ENCODE measurements at regions not wholly inside any gene's neighbourhood (a gene's known extent, or its start where the extent isn't known, plus 50 kb on each side); places are given as distances from the start of the nearest gene placed in this dataset.

DNA sequence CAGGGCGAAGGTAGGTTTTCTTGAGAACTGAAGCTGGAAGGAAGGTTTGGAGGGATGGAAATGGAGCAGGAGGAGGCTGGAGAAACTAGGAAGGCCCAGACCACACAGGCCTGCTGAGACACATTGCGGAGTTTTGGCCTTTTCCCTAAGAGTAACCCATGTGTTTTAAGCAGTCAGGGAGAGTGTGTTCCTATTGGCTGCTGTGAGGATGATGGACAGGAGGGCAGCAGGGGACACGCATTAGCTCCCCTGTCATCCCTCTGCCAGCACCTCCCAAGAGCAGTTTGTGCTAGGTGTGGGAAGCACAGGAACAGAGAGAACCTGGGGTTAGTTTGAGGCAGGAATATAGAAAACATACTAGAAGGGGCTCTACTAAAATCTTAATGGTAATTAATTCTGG lies 842.1 kb downstream of the TBC1D22A start:
- DNase-seq, result no peak

DNA sequence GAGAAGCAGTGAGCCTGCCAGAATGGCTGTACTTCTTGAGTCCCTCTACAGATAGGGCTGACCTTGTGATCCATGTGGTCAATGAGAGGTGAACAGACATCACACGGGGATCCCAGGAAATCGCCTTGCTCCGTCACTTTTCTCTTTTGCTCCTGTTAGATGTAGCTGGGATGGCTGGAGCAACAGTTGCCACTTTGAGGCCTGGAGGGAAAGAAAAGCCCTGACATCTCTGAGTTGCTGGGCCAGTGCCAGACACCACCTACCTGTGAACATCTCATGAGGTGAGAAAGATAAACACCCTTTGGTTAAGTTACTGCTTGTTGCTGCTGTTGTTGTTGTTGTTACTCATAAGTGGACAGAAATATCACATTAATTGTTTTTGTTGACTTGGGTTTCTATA lies 840.3 kb downstream of the TBC1D22A start:
- DNase-seq, result no peak

DNA sequence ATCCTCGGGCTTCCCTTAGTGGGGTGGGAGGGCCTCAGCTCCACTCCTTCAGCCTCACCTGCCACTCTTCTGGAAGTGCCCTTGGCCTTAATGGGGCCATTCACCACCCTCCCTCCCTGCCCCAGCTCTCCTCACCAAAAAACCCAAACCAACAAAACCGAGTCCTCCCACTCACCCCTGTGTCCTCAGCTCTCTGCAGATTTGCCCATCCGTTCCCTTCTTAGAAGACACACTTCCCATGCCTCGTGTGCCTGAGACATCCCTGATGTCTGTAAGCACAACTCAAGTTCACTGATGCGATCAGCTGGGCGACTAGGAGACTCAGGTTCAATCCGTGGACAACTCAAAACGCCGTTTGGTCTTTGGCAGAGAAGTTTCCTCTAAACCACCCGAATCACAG lies 839.2 kb downstream of the TBC1D22A start:
- no peak for DNase-seq

DNA sequence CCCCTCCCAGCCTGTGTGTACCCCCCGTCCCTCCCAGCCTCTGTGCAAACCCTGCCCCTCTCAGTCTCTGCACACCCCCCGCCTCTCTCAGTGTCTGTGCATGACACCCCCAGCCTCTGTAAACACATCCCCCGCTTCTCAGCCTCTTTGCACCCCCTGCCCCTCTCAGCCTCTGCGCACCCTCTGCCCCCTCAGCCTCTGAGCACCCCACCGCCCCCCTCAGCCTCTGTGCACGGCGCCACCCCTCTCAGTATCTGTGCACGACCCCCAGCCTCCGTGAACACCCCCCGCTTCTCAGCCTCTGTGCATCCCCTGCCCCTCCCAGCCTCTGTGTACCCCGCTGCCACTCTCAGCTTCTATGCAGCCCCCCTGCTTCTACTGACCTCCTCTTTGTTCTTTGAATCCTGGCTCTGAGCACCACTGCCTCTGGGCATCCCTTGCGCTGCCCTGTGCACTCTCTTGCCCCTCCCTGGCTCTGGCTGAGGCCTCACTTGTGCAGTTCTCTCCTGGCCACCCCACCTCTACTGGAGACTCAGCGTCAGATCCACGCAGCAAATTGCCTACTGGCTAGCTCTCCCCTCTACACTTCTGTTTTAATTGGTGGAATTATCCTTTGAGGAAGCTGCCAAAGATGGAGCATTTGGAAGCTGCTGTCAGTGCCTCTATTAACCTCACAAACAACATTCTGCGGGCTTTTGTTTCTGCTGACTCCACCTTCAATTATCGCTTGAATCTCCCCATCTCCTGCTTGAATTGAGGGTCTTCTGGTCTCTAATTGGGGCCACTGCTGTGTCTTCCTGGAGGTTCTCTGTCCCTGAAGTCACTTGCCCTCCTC lies 838.6 kb downstream of the TBC1D22A start:
- DNase-seq, result no peak

DNA sequence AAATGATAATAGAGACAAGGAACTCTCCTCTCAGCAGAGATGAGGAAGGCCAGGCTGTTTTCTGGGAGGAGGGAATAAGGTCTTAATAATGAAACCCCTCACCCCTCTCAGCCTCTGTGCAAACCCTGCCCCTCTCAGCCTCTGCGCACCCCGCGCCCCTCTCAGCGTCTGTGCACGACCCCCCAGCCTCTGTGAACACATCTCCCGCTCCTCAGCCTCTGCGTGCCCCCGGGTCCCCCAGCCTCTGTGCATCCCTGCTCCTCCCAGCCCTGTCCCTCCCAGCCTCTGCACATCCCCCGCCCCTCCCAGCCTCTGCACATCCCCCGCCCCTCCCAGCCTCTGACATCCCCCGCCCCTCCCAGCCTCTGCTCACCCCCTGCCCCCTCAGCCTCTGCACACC lies 837.8 kb downstream of the TBC1D22A start:
- no peak for DNase-seq

DNA sequence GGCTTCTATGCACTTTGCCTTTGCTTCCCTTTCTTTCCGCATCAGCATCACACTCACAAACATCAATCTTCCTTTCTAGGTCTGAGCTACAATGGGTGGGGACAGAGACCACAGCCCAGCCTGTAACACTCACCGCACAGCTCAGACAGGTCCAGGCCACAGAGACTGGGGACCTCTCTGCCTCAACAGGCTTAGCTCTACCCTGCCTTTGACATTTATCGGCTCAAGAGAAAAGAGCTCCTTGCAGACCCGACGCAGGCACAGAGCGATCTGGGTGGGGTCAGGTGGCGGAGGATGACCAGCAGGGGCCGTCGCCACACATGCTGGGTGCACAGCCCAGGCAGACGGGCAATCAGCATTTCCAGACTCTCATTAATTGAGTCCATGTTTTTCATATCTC lies 837.3 kb downstream of the TBC1D22A start:
- DNase-seq, result no peak

DNA sequence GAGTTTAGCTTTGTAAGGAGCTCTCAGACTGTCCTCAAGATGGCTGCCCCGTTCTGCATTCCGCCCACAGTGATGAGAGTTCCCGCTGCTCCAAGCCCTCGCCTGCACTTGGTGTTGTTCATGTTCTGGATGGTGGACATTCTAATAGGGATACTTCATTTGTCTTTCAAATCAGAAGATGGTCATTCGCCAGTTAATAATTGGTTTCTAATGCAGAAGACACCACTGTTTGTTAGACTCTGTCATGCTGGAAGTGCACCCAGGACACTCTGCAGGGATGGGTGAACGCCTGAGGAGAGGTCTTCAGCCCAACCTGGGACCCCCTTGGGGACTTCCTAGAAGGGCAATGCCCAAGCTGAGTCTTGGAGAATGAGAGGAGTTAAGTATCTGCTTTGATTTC lies 836.4 kb downstream of the TBC1D22A start:
- no peak for DNase-seq

DNA sequence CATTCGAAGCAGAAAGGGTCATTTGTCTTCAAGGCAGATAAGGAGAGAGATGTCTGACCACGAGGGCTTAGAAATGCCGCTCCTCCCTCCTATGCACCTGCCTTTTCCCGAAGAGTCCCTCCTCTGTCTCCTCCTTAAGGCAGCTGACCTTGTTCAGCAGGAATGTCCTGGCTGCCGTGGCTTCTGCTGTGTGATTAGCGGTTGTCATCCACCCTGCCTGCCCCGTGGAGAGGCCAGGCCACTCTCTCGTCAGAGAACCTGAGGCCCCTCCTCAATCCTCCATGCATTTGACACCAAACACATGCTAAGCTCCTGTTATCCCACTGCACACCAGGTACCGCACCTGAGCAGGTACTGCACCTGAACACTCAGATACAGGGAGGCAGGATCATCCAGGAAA lies 834.6 kb downstream of the TBC1D22A start:
- DNase-seq, result no peak

DNA sequence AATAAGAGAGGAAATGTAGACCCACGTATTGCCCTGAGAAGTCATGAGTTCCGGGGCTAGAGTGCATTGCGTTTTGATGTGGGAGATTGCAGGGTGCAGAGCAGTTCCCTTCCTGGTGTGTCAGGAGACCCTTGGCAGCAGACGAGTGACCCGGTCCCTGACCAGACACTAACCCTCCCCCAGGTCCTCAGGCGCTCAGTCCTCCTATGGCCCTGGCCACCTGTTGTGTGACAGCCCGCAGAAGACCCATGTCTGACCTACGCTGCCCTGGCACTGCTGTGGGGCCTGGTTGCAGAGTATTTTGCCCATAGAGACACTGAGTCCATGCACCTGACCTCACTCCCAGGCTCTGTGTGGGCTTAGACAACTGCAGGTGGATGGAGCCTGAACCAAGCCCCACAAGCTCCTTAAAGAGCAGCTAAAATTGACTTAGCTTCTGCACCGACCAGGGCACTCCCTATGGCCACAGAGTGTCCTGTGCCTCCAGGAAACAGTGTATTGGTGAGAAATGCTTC lies 833.8 kb downstream of the TBC1D22A start:
- no peak for DNase-seq

DNA sequence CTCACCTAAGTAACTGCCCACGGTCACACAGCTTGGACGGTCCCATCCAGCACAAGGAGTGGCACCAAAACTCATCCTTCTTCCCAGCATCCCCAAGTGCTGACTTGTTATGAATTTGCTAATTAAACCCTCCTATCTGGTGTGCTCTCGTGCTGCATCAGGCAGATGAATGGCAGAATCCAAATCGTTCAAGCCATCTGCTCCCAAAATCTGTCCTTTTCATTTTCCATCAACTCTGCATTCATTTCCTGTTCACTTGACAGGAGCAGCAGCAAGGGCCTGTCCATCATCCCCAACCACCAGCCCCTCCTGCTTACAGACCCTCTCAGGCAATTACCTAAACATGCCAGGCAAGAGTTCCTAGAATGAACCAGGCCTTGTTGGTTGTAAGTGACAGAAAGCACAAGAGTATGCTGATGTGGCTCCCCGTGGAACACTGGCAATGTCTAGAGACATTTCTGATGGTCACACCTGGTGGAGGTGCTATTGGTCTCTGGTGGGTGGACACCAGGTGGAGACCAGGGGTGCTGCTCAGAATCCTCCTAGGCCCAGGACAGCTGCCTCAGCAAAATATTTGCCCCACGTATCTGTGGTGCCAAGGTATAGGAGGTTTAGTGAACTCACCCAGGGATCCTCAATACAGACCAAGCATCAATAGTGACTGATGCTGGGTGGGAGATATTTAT lies 832.5 kb downstream of the TBC1D22A start:
- DNase-seq, result no peak

DNA sequence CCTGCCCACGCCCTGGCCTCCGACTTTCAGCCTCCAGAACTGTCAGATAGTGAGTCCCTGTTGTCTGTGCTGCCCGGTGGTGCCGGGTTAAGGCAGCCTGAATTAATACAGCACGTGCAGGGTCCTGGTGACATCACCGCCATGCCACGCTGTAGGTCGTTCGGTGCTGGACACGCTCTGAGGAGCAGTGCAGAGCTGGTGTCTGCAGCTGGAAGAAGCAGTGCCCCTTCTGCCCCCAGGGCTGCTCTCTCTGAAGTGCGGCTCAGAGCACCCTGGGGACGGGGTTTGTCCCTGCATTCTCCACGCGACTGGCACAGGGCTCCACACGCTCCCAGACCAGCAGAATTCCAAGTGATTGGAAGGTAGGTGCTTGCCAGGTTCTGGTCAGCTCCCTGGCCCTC lies 831.5 kb downstream of the TBC1D22A start:
- no peak for DNase-seq

DNA sequence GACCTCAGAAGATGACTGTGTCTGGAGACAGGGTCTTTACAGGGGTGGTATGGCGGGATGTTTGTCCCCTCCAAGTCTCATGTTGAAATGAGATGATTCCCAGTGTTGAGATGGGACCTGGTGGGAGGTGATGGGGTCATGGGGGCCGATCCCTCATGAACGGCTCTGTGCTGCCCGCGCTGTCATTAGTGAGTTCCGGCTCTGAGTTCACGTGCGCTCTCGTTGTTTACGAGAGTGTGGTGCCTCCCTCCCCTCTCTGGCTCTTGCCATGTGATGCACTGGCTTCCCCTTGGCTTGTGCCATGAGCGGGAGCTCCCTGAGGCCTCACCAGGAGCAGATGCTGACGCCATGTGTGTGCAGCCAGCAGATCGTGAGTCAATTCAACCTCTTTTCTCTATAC lies 830.8 kb downstream of the TBC1D22A start:
- no peak for DNase-seq

DNA sequence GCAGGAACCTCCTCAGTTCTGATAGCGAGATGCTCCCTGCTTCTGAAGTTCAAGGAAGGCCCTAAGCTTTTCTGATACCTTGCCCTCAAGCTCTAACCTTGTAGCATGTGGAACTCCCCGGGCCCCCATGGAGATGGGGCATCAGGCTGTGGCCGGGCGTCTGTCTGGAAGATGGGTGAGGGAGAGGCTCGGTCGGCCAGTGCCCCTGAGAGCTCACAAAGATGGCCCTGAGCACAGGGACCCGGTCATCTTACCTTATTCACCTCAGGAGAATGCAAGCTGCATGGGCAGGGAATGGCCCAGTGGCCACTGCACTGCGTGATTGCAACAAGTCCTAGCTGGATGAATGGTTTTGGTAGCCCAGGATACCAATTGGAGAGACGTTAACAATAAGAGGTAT lies 830.3 kb downstream of the TBC1D22A start:
- no peak for DNase-seq

DNA sequence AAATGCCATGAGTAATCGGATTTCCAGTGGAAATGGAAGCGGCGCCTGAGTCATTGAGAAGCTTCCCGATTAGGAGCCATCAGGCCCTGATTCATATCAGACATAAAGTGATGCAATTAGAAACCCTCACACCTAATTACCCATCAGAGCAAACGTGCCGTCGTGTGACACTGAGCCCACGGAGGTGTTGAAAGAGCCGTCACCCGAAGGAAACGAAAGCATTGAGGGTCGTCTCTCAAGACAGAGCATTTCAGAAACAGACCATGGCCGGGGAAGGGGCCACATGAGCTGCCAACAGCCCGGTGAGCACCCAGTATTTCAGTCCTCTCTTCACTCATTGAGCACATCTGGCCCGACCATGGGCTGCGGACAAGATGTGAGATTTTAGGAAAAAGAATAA lies 829.3 kb downstream of the TBC1D22A start:
- no peak for DNase-seq

DNA sequence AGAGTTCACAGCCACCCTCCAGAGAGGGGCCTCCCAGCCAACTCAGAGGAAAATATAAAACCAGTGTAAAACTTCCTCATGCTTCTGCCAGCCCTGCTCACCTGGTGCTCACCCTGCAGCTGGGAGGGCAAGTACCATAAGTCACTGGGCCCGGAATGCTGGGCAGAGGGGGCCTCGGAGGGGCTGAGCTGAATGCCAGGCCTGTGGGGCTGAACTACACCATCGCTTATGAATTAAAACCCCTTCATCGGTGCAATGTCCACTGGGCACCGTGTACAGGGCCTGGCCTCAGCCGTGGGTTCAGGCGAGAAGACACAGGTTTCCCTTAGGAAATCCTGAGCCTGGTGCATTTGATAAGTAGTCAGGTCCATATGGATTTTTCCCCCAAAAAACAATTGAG lies 828.6 kb downstream of the TBC1D22A start:
- DNase-seq, result no peak

DNA sequence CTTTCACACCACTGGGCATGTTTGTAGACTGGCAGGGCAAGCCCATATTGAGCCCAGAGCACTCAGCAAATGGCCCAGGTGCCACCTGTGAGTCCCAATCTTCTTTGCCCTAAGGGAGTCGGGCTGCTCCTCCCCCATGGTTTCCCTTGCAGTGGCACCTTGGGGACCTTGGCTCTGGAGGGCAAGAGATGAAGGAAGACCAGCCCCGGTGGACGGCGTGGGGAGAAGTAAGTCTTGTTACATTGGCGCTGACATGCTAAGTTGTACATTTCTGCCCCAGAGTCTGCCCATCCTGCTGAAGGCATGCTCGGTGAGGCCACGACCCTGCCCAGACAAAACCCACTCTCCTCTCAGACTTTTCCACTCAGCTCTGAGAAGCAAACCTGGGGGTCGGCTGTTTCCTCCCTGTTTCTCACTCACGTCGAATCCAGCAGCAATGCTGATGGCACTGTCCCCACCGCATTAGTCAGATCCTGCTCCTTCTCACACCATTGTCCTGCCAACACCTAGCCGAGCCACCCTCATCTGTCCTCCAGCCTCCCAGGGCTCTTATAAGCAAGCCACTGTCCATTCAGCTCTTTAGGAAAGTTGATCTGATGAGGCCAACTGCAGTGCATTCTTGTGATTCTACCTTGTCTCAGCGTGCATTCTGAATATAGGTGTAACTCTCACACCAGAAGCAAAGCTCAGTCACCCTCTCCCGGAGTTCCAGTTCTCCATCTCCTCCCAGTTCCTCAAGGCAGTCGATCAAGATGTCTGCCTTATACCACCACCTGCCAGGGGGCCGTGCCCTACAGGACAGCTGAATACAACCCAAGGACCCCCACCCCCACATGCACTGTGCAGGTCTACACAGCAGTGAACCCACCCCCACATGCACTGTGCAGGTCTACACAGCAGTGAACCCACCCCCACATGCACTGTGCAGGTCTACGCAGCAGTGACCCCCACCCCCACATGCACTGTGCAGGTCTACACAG lies 827.1 kb downstream of the TBC1D22A start:
- DNase-seq, result no peak

DNA sequence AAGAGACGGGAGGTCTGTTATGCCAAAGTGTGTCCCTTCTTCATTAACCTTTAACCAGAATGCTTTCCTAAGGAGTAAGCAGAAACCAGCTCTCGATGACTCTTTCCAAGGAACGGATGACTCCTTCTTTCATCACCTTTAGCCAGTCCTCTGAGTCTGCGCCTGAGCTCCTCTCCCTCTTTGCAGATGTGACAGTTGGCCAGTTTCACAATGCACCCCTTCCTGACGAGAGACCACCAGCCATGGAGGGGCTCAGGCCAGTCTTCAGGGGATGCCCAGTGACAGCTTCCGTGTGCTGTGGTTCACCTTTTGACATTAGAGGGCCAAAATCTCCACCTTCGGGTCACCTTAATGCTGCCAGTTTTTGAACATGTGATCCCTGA lies 826.1 kb downstream of the TBC1D22A start:
- DNase-seq, result no peak

DNA sequence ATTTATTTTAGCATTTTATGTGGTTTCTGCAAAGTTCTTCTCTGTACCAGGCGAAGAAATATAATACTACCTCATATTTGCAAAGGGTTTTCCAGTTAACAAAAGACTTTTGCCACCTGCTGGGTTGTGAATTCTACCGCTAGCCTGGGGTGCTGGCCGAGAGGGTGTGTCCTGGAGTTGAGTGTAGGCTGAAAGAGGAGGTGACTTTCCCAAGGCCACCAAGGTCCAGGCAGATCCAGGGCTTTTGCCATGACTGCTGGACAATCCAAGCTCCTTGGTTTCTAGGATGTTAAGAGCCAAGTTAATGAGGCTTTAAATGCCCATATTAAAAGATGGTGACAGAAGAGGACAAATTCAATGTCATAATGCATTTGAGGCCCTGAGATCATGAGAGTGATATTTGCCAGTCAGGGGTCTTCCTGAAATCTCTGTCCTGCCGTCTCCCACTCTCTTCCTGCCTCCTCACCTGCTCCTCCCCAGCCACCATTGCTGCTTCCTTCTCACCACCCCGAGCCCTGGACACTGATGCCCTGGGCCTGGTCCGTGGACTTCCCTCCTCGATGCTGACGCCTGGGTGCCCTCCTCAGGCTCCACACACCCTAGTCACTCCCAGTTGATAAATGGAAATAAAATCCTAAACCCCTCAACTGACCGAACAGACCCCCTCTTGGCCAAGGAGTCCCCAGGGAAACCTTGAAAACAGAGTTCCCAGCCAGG lies 825.6 kb downstream of the TBC1D22A start:
- DNase-seq, result no peak

DNA sequence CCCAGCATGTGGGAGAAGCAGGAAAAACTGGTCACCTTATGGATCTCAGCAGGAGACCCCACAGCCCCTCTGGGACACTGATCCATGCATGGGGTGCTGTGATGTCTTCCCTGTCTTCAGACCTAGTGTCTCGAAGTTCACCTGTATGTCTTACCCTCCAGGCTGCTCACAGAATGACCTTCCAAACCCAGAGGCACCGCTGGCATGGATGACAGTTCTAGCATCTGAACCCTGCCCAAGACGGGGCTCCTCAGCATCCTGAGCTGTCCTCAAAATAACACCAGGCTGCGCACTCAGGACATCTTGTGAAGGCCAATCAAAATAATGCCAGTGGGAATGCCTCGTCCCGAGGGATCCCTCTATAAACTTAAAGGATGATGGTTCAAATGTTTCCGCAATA lies 824.9 kb downstream of the TBC1D22A start:
- DNase-seq, result no peak

DNA sequence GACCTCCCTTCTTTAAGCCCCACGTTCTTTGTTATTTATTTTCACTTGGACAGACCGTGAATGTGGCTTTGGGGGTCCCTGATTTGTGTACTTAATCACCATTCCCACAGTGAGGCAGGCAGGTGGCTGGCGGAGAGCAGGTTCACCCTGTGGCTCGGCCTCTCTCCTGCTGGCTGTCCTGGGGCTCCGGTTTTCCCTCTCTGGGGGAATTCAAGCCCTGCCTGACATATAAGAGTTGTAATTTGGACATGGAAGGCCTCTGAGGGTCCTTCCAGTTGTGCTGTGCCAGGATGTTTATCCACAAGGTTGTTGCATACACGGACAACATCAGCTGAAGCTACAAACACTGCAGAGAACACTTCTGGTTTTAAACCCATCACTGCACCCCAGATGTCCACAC lies 824.5 kb downstream of the TBC1D22A start:
- DNase-seq, result no peak

DNA sequence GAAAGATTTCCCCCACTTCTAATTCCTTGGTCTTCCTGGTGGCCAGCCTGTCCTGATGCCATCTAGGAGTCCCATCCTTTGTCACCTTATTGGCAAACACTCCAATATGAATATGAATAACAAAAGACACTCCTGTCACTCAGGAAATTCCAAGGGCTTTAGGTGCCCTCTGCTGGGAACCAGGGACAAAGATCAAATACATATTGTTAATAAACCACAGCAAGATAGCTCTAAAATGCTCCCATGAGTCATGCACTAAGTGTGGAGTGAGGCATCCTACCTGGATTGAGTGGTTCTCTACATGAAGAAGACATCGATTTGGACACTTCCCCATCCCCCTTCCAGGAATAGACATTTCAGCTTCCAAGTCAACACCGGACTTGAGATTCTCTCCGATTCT lies 823.6 kb downstream of the TBC1D22A start:
- no peak for DNase-seq

DNA sequence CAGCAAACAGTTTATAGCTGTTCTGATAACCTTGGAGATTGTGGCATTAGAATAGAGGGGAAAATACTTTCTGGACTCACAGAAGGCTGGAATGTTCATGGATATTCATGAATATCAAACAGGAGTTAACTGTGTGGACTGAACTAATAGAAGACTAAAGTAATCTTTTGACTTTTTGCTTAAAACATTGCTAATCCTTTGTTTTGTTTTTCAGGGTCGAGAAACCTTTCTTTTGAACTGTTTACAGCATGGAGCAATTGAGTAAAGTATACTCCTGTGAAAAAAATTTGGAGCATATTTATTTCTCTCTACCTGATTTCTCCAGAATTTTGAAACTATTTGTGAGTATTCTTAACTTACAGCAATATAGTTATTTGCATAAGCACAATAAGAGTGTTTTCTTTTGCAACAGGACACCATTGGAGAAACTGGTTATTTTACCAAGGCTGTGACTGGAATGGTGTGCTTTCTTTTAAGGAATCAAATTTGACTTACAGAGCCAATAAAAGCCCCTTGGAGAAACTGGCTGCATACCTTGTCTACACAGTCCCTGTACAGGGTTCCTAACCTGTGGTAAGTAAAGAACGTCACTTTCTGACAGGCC lies 821.6 kb downstream of the TBC1D22A start:
- DNase-seq, result no peak

Measured in hematopoietic multipotent progenitor cell treated with erythropoietin and hydrocortisone succinate and interleukin-3 and kit ligand, for 4 days (in vitro differentiated cells).